ENCODE measurements at regions not wholly inside any gene's neighbourhood (a gene's known extent, or its start where the extent isn't known, plus 50 kb on each side); places are given as distances from the start of the nearest gene placed in this dataset.

- H3K27me3 ChIP-seq, result no peaks in the 10 kb centered on the region
- H3K4me1 ChIP-seq, result no peaks in the 10 kb centered on the region
- TF ChIP-seq POLR2AphosphoS5 (IDR thresholded peaks at IDR 0.05; ENCODE audit: insufficient read depth in 1 of 2, low read depth in 1 of 2) (no peak), POLR2A (IDR thresholded peaks at IDR 0.05) (no peak), CTCF (IDR thresholded peaks at IDR 0.05) (no peak)
- no peak overlapping the region for H3K4me3 ChIP-seq
- H3K27ac ChIP-seq, result no peak overlapping the region
- DNase-seq (ENCODE audit: extremely low spot score in 2 of 2), result no peak
- intact Hi-C loops (cut with DNase I), result no loop called here
- H3K9me3 ChIP-seq, result no peaks in the 10 kb centered on the region
- no peaks in the 10 kb centered on the region for H3K36me3 ChIP-seq
Observed at GRCh38 chr5:97365163-97365845, 182.3 kb upstream of the RIOK2 start.

- TF ChIP-seq CTCF (IDR thresholded peaks at IDR 0.05) (no peak), POLR2A (IDR thresholded peaks at IDR 0.05) (no peak), POLR2AphosphoS5 (IDR thresholded peaks at IDR 0.05; ENCODE audit: insufficient read depth in 1 of 2, low read depth in 1 of 2) (no peak)
Observed at GRCh38 chr5:97365918-97366317, 182.9 kb upstream of the RIOK2 start.

DNA sequence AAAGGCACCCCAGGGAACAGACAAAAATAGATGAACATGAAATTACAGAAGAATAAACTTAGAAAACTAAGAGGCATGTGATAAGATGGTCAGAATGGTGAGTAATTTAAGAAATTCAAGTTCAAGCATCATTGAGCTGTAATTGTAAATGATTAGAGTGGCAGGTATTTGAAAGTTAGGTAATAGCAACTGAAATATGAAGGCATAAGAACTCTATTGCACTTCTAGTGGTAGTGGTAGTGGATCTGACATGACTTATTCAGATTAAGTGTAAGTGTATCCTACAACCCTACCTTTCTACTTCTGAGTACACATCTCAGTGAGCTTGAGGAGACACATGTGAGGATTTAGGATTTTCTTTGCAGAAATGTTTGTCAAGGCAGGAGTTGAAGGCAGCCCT, 192.9 kb upstream of the RIOK2 start:
- intact Hi-C loops (cut with DNase I), result no loop called here
- TF ChIP-seq CTCF (IDR thresholded peaks at IDR 0.05), result no peak
- no peak for TF ChIP-seq POLR2AphosphoS5 (IDR thresholded peaks at IDR 0.05; ENCODE audit: insufficient read depth in 1 of 2, low read depth in 1 of 2)
- no peak for TF ChIP-seq POLR2A (IDR thresholded peaks at IDR 0.05)
- Histone ChIP-seq H3K9me3 (no peaks in the 10 kb centered on the region), H3K4me1 (no peaks in the 10 kb centered on the region), H3K4me3 (no peak overlapping the region), H3K27me3 (no peaks in the 10 kb centered on the region), H3K27ac (no peak overlapping the region), H3K36me3 (no peaks in the 10 kb centered on the region)
- DNase-seq (ENCODE audit: extremely low spot score in 2 of 2), result no peak

More at GRCh38 chr5:97365918-97366317, 182.9 kb upstream of the RIOK2 start:
- no peaks in the 10 kb centered on the region for H3K9me3 ChIP-seq
- no peak for DNase-seq (ENCODE audit: extremely low spot score in 2 of 2)
- H3K4me3 ChIP-seq, result no peak overlapping the region
- no peaks in the 10 kb centered on the region for H3K27me3 ChIP-seq
- intact Hi-C loops (cut with DNase I), result no loop called here
- H3K4me1 ChIP-seq, result no peaks in the 10 kb centered on the region
- no peak overlapping the region for H3K27ac ChIP-seq
- no peaks in the 10 kb centered on the region for H3K36me3 ChIP-seq

DNA sequence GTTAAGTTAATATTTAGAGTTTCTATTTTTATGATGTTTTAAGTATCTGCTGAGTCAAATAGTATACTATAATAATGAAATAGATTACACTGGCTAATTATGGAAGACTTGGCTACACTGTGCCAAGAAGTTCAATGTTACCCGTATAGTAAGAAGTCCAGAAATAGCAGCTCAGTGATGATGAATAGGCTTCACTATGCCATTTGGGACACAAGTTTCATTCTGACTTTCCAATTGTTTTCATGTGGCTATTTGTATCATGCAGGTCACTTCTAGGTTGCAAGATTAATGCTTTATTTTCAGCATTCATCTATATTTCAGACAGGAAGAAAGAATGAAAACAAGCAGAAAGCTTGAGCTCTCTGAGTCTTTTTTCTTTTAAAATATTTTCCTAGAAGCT, 194.5 kb upstream of the RIOK2 start:
- intact Hi-C loops (cut with DNase I), result no loop called here
- H3K9me3 ChIP-seq, result no peaks in the 10 kb centered on the region

More for the DNA sequence above, 194.5 kb upstream of the RIOK2 start:
- DNase-seq (ENCODE audit: extremely low spot score in 2 of 2), result no peak
- Histone ChIP-seq H3K27ac (no peak overlapping the region), H3K27me3 (no peaks in the 10 kb centered on the region), H3K36me3 (no peaks in the 10 kb centered on the region), H3K4me1 (no peaks in the 10 kb centered on the region), H3K4me3 (no peak overlapping the region)
- TF ChIP-seq CTCF (IDR thresholded peaks at IDR 0.05) (no peak), POLR2AphosphoS5 (IDR thresholded peaks at IDR 0.05; ENCODE audit: insufficient read depth in 1 of 2, low read depth in 1 of 2) (no peak), POLR2A (IDR thresholded peaks at IDR 0.05) (no peak)
